ENCODE measurements at regions not wholly inside any gene's neighbourhood (a gene's known extent, or its start where the extent isn't known, plus 50 kb on each side); places are given as distances from the start of the nearest gene placed in this dataset.

GRCh38 chr6:168826726-168827585 lies 386.0 kb downstream of the SMOC2 start:
- Histone ChIP-seq H3K4me2 (ENCODE audit: low read length, poor library complexity, severe bottlenecking) (no peak overlapping the region), H2BK15ac (ENCODE audit: low read depth, poor library complexity, severe bottlenecking) (no peak overlapping the region), H2BK12ac (ENCODE audit: low read length in 2 of 2) (no peak overlapping the region), H3K14ac (ENCODE audit: low read length in 2 of 2) (no peak overlapping the region), H3K9me3 (ENCODE audit: control insufficient read depth, low read length) (no peaks in the 10 kb centered on the region), H3K4me3 (ENCODE audit: insufficient read depth in 1 of 2, low read depth in 1 of 2, low read length in 2 of 2) (no peak overlapping the region), H3K27ac (ENCODE audit: low read length, poor library complexity, severe bottlenecking) (no peak overlapping the region), H3K4me1 (ENCODE audit: control insufficient read depth, insufficient read depth, low read depth, low read length) (peaks cover 8% of the 10 kb centered on the region), H3K9ac (ENCODE audit: low read length) (no peak overlapping the region), H3K27me3 (ENCODE audit: control insufficient read depth in 1 of 2, insufficient read depth in 1 of 2, low read length in 2 of 2) (peaks cover 0 to 12% of the 10 kb centered on the region in 2 experiments), H3K23ac (ENCODE audit: low read length in 2 of 2) (no peak overlapping the region), H2BK5ac (ENCODE audit: low read depth, low read length, poor library complexity, severe bottlenecking) (no peak overlapping the region), H4K91ac (ENCODE audit: low read length) (no peak overlapping the region), H4K8ac (ENCODE audit: low read length) (no peak overlapping the region), H3K36me3 (ENCODE audit: control insufficient read depth in 1 of 2, insufficient read depth in 2 of 2, low read depth in 1 of 2, low read length in 2 of 2) (no peaks in the 10 kb centered on the region), H3K4ac (ENCODE audit: low read depth in 1 of 2, low read length in 2 of 2) (no peak overlapping the region), H3K18ac (ENCODE audit: low read depth in 1 of 2, low read length in 2 of 2) (no peak overlapping the region), H2AFZ (ENCODE audit: low read depth, low read length) (no peak overlapping the region), H2BK120ac (ENCODE audit: low read depth, low read length) (no peak overlapping the region), H2AK5ac (ENCODE audit: low read length, severe bottlenecking) (no peak overlapping the region), H3K79me1 (replicated peaks; ENCODE audit: low read length, poor library complexity, severe bottlenecking) (no peaks in the 10 kb centered on the region)
- no peak for DNase-seq
- 78% methylated on average over 17 of the region's 19 CpGs for WGBS

DNA sequence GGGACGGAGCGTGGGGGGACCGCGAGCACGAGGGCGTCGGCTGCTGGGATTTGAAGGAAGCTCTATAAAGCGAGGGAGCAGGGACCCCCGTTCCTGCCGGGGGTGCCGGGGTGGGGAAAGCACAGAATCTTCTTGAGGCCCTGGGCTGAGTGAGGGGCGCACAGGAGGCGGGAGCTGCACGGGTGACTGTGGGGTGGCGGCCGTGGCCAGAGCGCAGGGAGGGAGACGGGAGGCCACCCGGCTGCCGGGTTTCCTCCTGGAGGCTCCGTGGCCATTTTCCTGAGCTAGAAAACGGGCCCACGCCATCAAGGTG lies 385.1 kb downstream of the SMOC2 start:
- no peak overlapping the region for H3K4me2 ChIP-seq (ENCODE audit: low read length, poor library complexity, severe bottlenecking)
- H3K23ac ChIP-seq (ENCODE audit: low read length in 2 of 2): no peak overlapping the region
- H2BK15ac ChIP-seq (ENCODE audit: low read depth, poor library complexity, severe bottlenecking): no peak overlapping the region
- no peaks in the 10 kb centered on the region for H3K9me3 ChIP-seq (ENCODE audit: control insufficient read depth, low read length)
- H4K91ac ChIP-seq (ENCODE audit: low read length): no peak overlapping the region
- no peak overlapping the region for H2BK120ac ChIP-seq (ENCODE audit: low read depth, low read length)
- H3K4ac ChIP-seq (ENCODE audit: low read depth in 1 of 2, low read length in 2 of 2): no peak overlapping the region
- no peak for DNase-seq
- WGBS: 97% methylated on average over 21 of the region's 23 CpGs
- H2AFZ ChIP-seq (ENCODE audit: low read depth, low read length): no peak overlapping the region
- no peak overlapping the region for H3K9ac ChIP-seq (ENCODE audit: low read length)
- no peak overlapping the region for H3K18ac ChIP-seq (ENCODE audit: low read depth in 1 of 2, low read length in 2 of 2)
- peaks cover 8% of the 10 kb centered on the region for H3K4me1 ChIP-seq (ENCODE audit: control insufficient read depth, insufficient read depth, low read depth, low read length)
- no peak overlapping the region for H2BK5ac ChIP-seq (ENCODE audit: low read depth, low read length, poor library complexity, severe bottlenecking)
- no peaks in the 10 kb centered on the region for H3K79me1 ChIP-seq (replicated peaks; ENCODE audit: low read length, poor library complexity, severe bottlenecking)
- no peak overlapping the region for H3K14ac ChIP-seq (ENCODE audit: low read length in 2 of 2)
- H3K36me3 ChIP-seq (ENCODE audit: control insufficient read depth in 1 of 2, insufficient read depth in 2 of 2, low read depth in 1 of 2, low read length in 2 of 2): no peaks in the 10 kb centered on the region
- no peak overlapping the region for H3K4me3 ChIP-seq (ENCODE audit: insufficient read depth in 1 of 2, low read depth in 1 of 2, low read length in 2 of 2)
- no peak overlapping the region for H4K8ac ChIP-seq (ENCODE audit: low read length)
- H2BK12ac ChIP-seq (ENCODE audit: low read length in 2 of 2): no peak overlapping the region
- no peak overlapping the region for H2AK5ac ChIP-seq (ENCODE audit: low read length, severe bottlenecking)
- H3K27me3 ChIP-seq (ENCODE audit: control insufficient read depth in 1 of 2, insufficient read depth in 1 of 2, low read length in 2 of 2): peaks cover 0 to 12% of the 10 kb centered on the region in 2 experiments
- H3K27ac ChIP-seq (ENCODE audit: low read length, poor library complexity, severe bottlenecking): no peak overlapping the region

GRCh38 chr6:168825226-168826077 lies 384.5 kb downstream of the SMOC2 start:
- no peak overlapping the region for H3K9ac ChIP-seq (ENCODE audit: low read length)
- no peak overlapping the region for H4K8ac ChIP-seq (ENCODE audit: low read length)
- H3K14ac ChIP-seq (ENCODE audit: low read length in 2 of 2): no peak overlapping the region
- no peak overlapping the region for H3K18ac ChIP-seq (ENCODE audit: low read depth in 1 of 2, low read length in 2 of 2)
- no peak overlapping the region for H3K4ac ChIP-seq (ENCODE audit: low read depth in 1 of 2, low read length in 2 of 2)
- H3K4me1 ChIP-seq (ENCODE audit: control insufficient read depth, insufficient read depth, low read depth, low read length): peaks cover 8% of the 10 kb centered on the region
- H2BK5ac ChIP-seq (ENCODE audit: low read depth, low read length, poor library complexity, severe bottlenecking): no peak overlapping the region
- no peak overlapping the region for H2BK12ac ChIP-seq (ENCODE audit: low read length in 2 of 2)
- no peak overlapping the region for H2AFZ ChIP-seq (ENCODE audit: low read depth, low read length)
- H2BK15ac ChIP-seq (ENCODE audit: low read depth, poor library complexity, severe bottlenecking): no peak overlapping the region
- no peak overlapping the region for H3K23ac ChIP-seq (ENCODE audit: low read length in 2 of 2)
- WGBS: 94% methylated on average over 51 of the region's 68 CpGs
- H2BK120ac ChIP-seq (ENCODE audit: low read depth, low read length): no peak overlapping the region
- no peak overlapping the region for H3K27ac ChIP-seq (ENCODE audit: low read length, poor library complexity, severe bottlenecking)
- peaks cover 0 to 12% of the 10 kb centered on the region in 2 experiments for H3K27me3 ChIP-seq (ENCODE audit: control insufficient read depth in 1 of 2, insufficient read depth in 1 of 2, low read length in 2 of 2)
- no peaks in the 10 kb centered on the region for H3K79me1 ChIP-seq (replicated peaks; ENCODE audit: low read length, poor library complexity, severe bottlenecking)
- H3K4me3 ChIP-seq (ENCODE audit: insufficient read depth in 1 of 2, low read depth in 1 of 2, low read length in 2 of 2): no peak overlapping the region
- no peaks in the 10 kb centered on the region for H3K9me3 ChIP-seq (ENCODE audit: control insufficient read depth, low read length)
- H3K4me2 ChIP-seq (ENCODE audit: low read length, poor library complexity, severe bottlenecking): no peak overlapping the region
- H2AK5ac ChIP-seq (ENCODE audit: low read length, severe bottlenecking): no peak overlapping the region
- no peak for DNase-seq
- no peaks in the 10 kb centered on the region for H3K36me3 ChIP-seq (ENCODE audit: control insufficient read depth in 1 of 2, insufficient read depth in 2 of 2, low read depth in 1 of 2, low read length in 2 of 2)
- no peak overlapping the region for H4K91ac ChIP-seq (ENCODE audit: low read length)
